ENCODE measurements at regions not wholly inside any gene's neighbourhood (a gene's known extent, or its start where the extent isn't known, plus 50 kb on each side); places are given as distances from the start of the nearest gene placed in this dataset.

GRCh38 chr13:73674570-73674969 is 459.6 kb downstream of the KLF12 start:
- Mint-ChIP-seq H3K4me3 (no peak overlapping the region), H3K4me1 (no peaks in the 10 kb centered on the region), H3K36me3 (no peaks in the 10 kb centered on the region), H3K27me3 (no peaks in the 10 kb centered on the region), H3K9me3 (no peaks in the 10 kb centered on the region), H3K27ac (no peak overlapping the region)

GRCh38 chr13:73673931-73674330 is 460.3 kb downstream of the KLF12 start:
- Mint-ChIP-seq H3K9me3 (no peaks in the 10 kb centered on the region), H3K27ac (no peak overlapping the region), H3K27me3 (no peaks in the 10 kb centered on the region), H3K4me1 (no peaks in the 10 kb centered on the region), H3K4me3 (no peak overlapping the region), H3K36me3 (no peaks in the 10 kb centered on the region)

- Mint-ChIP-seq H3K4me1 (no peaks in the 10 kb centered on the region), H3K36me3 (no peaks in the 10 kb centered on the region), H3K4me3 (no peak overlapping the region), H3K9me3 (no peaks in the 10 kb centered on the region), H3K27ac (no peak overlapping the region), H3K27me3 (no peaks in the 10 kb centered on the region)
Observed at GRCh38 chr13:73672492-73672891, 461.7 kb downstream of the KLF12 start.

- no peaks in the 10 kb centered on the region for H3K27me3 Mint-ChIP-seq
- H3K4me1 Mint-ChIP-seq, result no peaks in the 10 kb centered on the region
- H3K36me3 Mint-ChIP-seq, result no peaks in the 10 kb centered on the region
- no peak overlapping the region for H3K4me3 Mint-ChIP-seq
- no peaks in the 10 kb centered on the region for H3K9me3 Mint-ChIP-seq
- H3K27ac Mint-ChIP-seq, result no peak overlapping the region
Observed at GRCh38 chr13:73671732-73672131, 462.5 kb downstream of the KLF12 start.

GRCh38 chr13:73671011-73671410 is 463.2 kb downstream of the KLF12 start:
- no peak overlapping the region for H3K27ac Mint-ChIP-seq
- no peaks in the 10 kb centered on the region for H3K36me3 Mint-ChIP-seq
- no peak overlapping the region for H3K4me3 Mint-ChIP-seq
- H3K4me1 Mint-ChIP-seq, result no peaks in the 10 kb centered on the region
- no peaks in the 10 kb centered on the region for H3K27me3 Mint-ChIP-seq
- H3K9me3 Mint-ChIP-seq, result no peaks in the 10 kb centered on the region

GRCh38 chr13:73667756-73668155 is 466.4 kb downstream of the KLF12 start:
- Mint-ChIP-seq H3K4me3 (no peak overlapping the region), H3K36me3 (no peaks in the 10 kb centered on the region), H3K27me3 (no peaks in the 10 kb centered on the region), H3K27ac (no peak overlapping the region), H3K9me3 (no peaks in the 10 kb centered on the region), H3K4me1 (no peaks in the 10 kb centered on the region)

- Mint-ChIP-seq H3K4me1 (no peaks in the 10 kb centered on the region), H3K36me3 (peaks cover 2% of the 10 kb centered on the region), H3K9me3 (no peaks in the 10 kb centered on the region), H3K27me3 (no peaks in the 10 kb centered on the region), H3K27ac (no peak overlapping the region), H3K4me3 (no peak overlapping the region)
Observed at GRCh38 chr13:73665261-73665660, 468.9 kb downstream of the KLF12 start.

- no peaks in the 10 kb centered on the region for H3K9me3 Mint-ChIP-seq
- no peak overlapping the region for H3K27ac Mint-ChIP-seq
- no peak overlapping the region for H3K4me3 Mint-ChIP-seq
- H3K27me3 Mint-ChIP-seq, result no peaks in the 10 kb centered on the region
- H3K36me3 Mint-ChIP-seq, result peaks cover 2% of the 10 kb centered on the region
- H3K4me1 Mint-ChIP-seq, result no peaks in the 10 kb centered on the region
Observed at GRCh38 chr13:73664851-73665250, 469.4 kb downstream of the KLF12 start.

- Mint-ChIP-seq H3K27me3 (no peaks in the 10 kb centered on the region), H3K27ac (no peak overlapping the region), H3K9me3 (no peaks in the 10 kb centered on the region), H3K36me3 (peaks cover 2% of the 10 kb centered on the region), H3K4me3 (no peak overlapping the region), H3K4me1 (no peaks in the 10 kb centered on the region)
Observed at GRCh38 chr13:73662833-73663232, 471.4 kb downstream of the KLF12 start.

GRCh38 chr13:73661687-73662425 is 472.3 kb downstream of the KLF12 start:
- no peak overlapping the region for H3K4me3 Mint-ChIP-seq
- H3K9me3 Mint-ChIP-seq, result no peaks in the 10 kb centered on the region
- no peaks in the 10 kb centered on the region for H3K4me1 Mint-ChIP-seq
- H3K36me3 Mint-ChIP-seq, result peaks cover 2% of the 10 kb centered on the region
- no peak overlapping the region for H3K27ac Mint-ChIP-seq
- H3K27me3 Mint-ChIP-seq, result no peaks in the 10 kb centered on the region

GRCh38 chr13:73661066-73661465 is 473.1 kb downstream of the KLF12 start:
- Mint-ChIP-seq H3K36me3 (peaks cover 2% of the 10 kb centered on the region), H3K4me3 (no peak overlapping the region), H3K4me1 (no peaks in the 10 kb centered on the region), H3K27ac (peak overlapping the region; percentile 52), H3K27me3 (no peaks in the 10 kb centered on the region), H3K9me3 (no peaks in the 10 kb centered on the region)

- Mint-ChIP-seq H3K27ac (no peak overlapping the region), H3K4me1 (no peaks in the 10 kb centered on the region), H3K9me3 (no peaks in the 10 kb centered on the region), H3K4me3 (no peak overlapping the region), H3K36me3 (peaks cover 2% of the 10 kb centered on the region), H3K27me3 (no peaks in the 10 kb centered on the region)
Observed at GRCh38 chr13:73658639-73659038, 475.6 kb downstream of the KLF12 start.

- H3K27ac Mint-ChIP-seq, result no peak overlapping the region
- no peaks in the 10 kb centered on the region for H3K4me1 Mint-ChIP-seq
- peaks cover 2% of the 10 kb centered on the region for H3K36me3 Mint-ChIP-seq
- H3K27me3 Mint-ChIP-seq, result no peaks in the 10 kb centered on the region
- no peaks in the 10 kb centered on the region for H3K9me3 Mint-ChIP-seq
- no peak overlapping the region for H3K4me3 Mint-ChIP-seq
Observed at GRCh38 chr13:73657821-73658540, 476.2 kb downstream of the KLF12 start.

GRCh38 chr13:73656863-73657262 is 477.3 kb downstream of the KLF12 start:
- Mint-ChIP-seq H3K4me1 (no peaks in the 10 kb centered on the region), H3K4me3 (no peak overlapping the region), H3K9me3 (no peaks in the 10 kb centered on the region), H3K27ac (no peak overlapping the region), H3K27me3 (no peaks in the 10 kb centered on the region), H3K36me3 (peaks cover 2% of the 10 kb centered on the region)

GRCh38 chr13:73653688-73654087 is 480.5 kb downstream of the KLF12 start:
- no peaks in the 10 kb centered on the region for H3K27me3 Mint-ChIP-seq
- H3K4me1 Mint-ChIP-seq, result no peaks in the 10 kb centered on the region
- H3K27ac Mint-ChIP-seq, result no peak overlapping the region
- no peaks in the 10 kb centered on the region for H3K36me3 Mint-ChIP-seq
- H3K4me3 Mint-ChIP-seq, result no peak overlapping the region
- H3K9me3 Mint-ChIP-seq, result no peaks in the 10 kb centered on the region

GRCh38 chr13:73647417-73647816 is 486.8 kb downstream of the KLF12 start:
- H3K4me1 Mint-ChIP-seq, result no peaks in the 10 kb centered on the region
- H3K9me3 Mint-ChIP-seq, result peaks cover 8% of the 10 kb centered on the region
- no peak overlapping the region for H3K27ac Mint-ChIP-seq
- no peaks in the 10 kb centered on the region for H3K27me3 Mint-ChIP-seq
- H3K4me3 Mint-ChIP-seq, result no peak overlapping the region
- no peaks in the 10 kb centered on the region for H3K36me3 Mint-ChIP-seq

All from activated naive CD4-positive, alpha-beta T cell treated with anti-CD3 and anti-CD28 coated beads, Interleukin-2, amount 50 U/mL, for 24 hours (primary cell).